ENCODE measurements at regions not wholly inside any gene's neighbourhood (a gene's known extent, or its start where the extent isn't known, plus 50 kb on each side); places are given as distances from the start of the nearest gene placed in this dataset.
A peak's percentile ranks its signal among the peaks of the same experiment; 100 is the strongest.

GRCh38 chr14:58797010-58797429 lies 159.3 kb downstream of the DACT1 start:
- Histone ChIP-seq H3F3A (ENCODE audit: low read depth) (no peaks in the 10 kb centered on the region), H2AFZ (replicated peaks) (no peak overlapping the region), H4K20me1 (ENCODE audit: low read depth) (no peaks in the 10 kb centered on the region), H3K4me2 (no peak overlapping the region), H3K4me3 (no peak overlapping the region), H3K36me3 (no peaks in the 10 kb centered on the region), H3K79me2 (ENCODE audit: low read depth) (no peaks in the 10 kb centered on the region), H3K9me3 (ENCODE audit: low read depth) (no peaks in the 10 kb centered on the region), H3K9ac (no peak overlapping the region), H3K27ac (no peak overlapping the region), H3K4me1 (no peaks in the 10 kb centered on the region), H3K27me3 (no peaks in the 10 kb centered on the region)
- Mint-ChIP-seq H3K9me3 (no peaks in the 10 kb centered on the region), H3K4me1 (peaks cover 4% of the 10 kb centered on the region), H3K27ac (no peak overlapping the region), H3K27me3 (ENCODE audit: insufficient read depth, low read depth) (peaks cover 2% of the 10 kb centered on the region), H3K4me3 (no peak overlapping the region), H3K36me3 (no peaks in the 10 kb centered on the region)
- peak; percentile 28 for DNase-seq (ENCODE audit: low spot score)
- TF ChIP-seq CTCF (IDR thresholded peaks at IDR 0.05): no peak
- no peak for TF ChIP-seq EZH2 (IDR thresholded peaks at IDR 0.05)

- Histone ChIP-seq H3K27me3 (no peaks in the 10 kb centered on the region), H3K27ac (no peak overlapping the region), H3K36me3 (no peaks in the 10 kb centered on the region), H3K4me2 (no peak overlapping the region), H3K4me1 (no peaks in the 10 kb centered on the region), H3F3A (ENCODE audit: low read depth) (no peaks in the 10 kb centered on the region), H3K4me3 (no peak overlapping the region), H3K9me3 (ENCODE audit: low read depth) (no peaks in the 10 kb centered on the region), H4K20me1 (ENCODE audit: low read depth) (no peaks in the 10 kb centered on the region), H3K79me2 (ENCODE audit: low read depth) (no peaks in the 10 kb centered on the region), H3K9ac (no peak overlapping the region), H2AFZ (replicated peaks) (no peak overlapping the region)
- Mint-ChIP-seq H3K9me3 (peaks cover 1% of the 10 kb centered on the region), H3K36me3 (no peaks in the 10 kb centered on the region), H3K27ac (no peak overlapping the region), H3K27me3 (ENCODE audit: insufficient read depth, low read depth) (peaks cover 2% of the 10 kb centered on the region), H3K4me3 (no peak overlapping the region), H3K4me1 (no peaks in the 10 kb centered on the region)
- TF ChIP-seq EZH2phosphoT487 (IDR thresholded peaks at IDR 0.05): no peak
- no peak for TF ChIP-seq EZH2 (IDR thresholded peaks at IDR 0.05)
- TF ChIP-seq CTCF (IDR thresholded peaks at IDR 0.05): no peak
- DNase-seq (ENCODE audit: low spot score): no peak
Observed at GRCh38 chr14:58798173-58798572, 160.4 kb downstream of the DACT1 start.

GRCh38 chr14:58801086-58801485 lies 163.3 kb downstream of the DACT1 start:
- H3K27ac Mint-ChIP-seq: no peak overlapping the region
- no peak overlapping the region for H3K4me3 Mint-ChIP-seq
- Histone ChIP-seq H2AFZ (replicated peaks) (no peak overlapping the region), H3K27ac (no peak overlapping the region), H3K9me3 (ENCODE audit: low read depth) (no peaks in the 10 kb centered on the region), H3K79me2 (ENCODE audit: low read depth) (no peaks in the 10 kb centered on the region), H4K20me1 (ENCODE audit: low read depth) (no peaks in the 10 kb centered on the region), H3K4me1 (no peaks in the 10 kb centered on the region), H3K4me2 (no peak overlapping the region), H3F3A (ENCODE audit: low read depth) (no peaks in the 10 kb centered on the region), H3K27me3 (no peaks in the 10 kb centered on the region), H3K36me3 (no peaks in the 10 kb centered on the region), H3K9ac (no peak overlapping the region), H3K4me3 (no peak overlapping the region)
- H3K9me3 Mint-ChIP-seq: peaks cover 4% of the 10 kb centered on the region
- H3K36me3 Mint-ChIP-seq: no peaks in the 10 kb centered on the region
- no peak for DNase-seq (ENCODE audit: low spot score)
- H3K4me1 Mint-ChIP-seq: no peaks in the 10 kb centered on the region
- no peaks in the 10 kb centered on the region for H3K27me3 Mint-ChIP-seq (ENCODE audit: insufficient read depth, low read depth)
- TF ChIP-seq EZH2 (IDR thresholded peaks at IDR 0.05): no peak
- TF ChIP-seq CTCF (IDR thresholded peaks at IDR 0.05): no peak
- no peak for TF ChIP-seq EZH2phosphoT487 (IDR thresholded peaks at IDR 0.05)

GRCh38 chr14:58805057-58805456 lies 167.3 kb downstream of the DACT1 start:
- H4K20me1 ChIP-seq (ENCODE audit: low read depth): no peaks in the 10 kb centered on the region
- TF ChIP-seq EZH2 (IDR thresholded peaks at IDR 0.05) (no peak), CTCF (IDR thresholded peaks at IDR 0.05) (no peak), EZH2phosphoT487 (IDR thresholded peaks at IDR 0.05) (no peak)
- peaks cover 3% of the 10 kb centered on the region for H3K27me3 Mint-ChIP-seq (ENCODE audit: insufficient read depth, low read depth)
- no peak for DNase-seq (ENCODE audit: low spot score)
- no peaks in the 10 kb centered on the region for H3K27me3 ChIP-seq
- H3K27ac Mint-ChIP-seq: no peak overlapping the region
- no peaks in the 10 kb centered on the region for H3K36me3 ChIP-seq
- no peaks in the 10 kb centered on the region for H3F3A ChIP-seq (ENCODE audit: low read depth)
- no peaks in the 10 kb centered on the region for H3K79me2 ChIP-seq (ENCODE audit: low read depth)
- no peaks in the 10 kb centered on the region for H3K36me3 Mint-ChIP-seq
- H3K9me3 ChIP-seq (ENCODE audit: low read depth): no peaks in the 10 kb centered on the region
- no peak overlapping the region for H3K9ac ChIP-seq
- H3K4me2 ChIP-seq: no peak overlapping the region
- H3K4me3 ChIP-seq: no peak overlapping the region
- H3K4me1 Mint-ChIP-seq: no peaks in the 10 kb centered on the region
- H3K4me3 Mint-ChIP-seq: no peak overlapping the region
- no peak overlapping the region for H2AFZ ChIP-seq (replicated peaks)
- H3K27ac ChIP-seq: no peak overlapping the region
- H3K9me3 Mint-ChIP-seq: peaks cover 4% of the 10 kb centered on the region
- no peaks in the 10 kb centered on the region for H3K4me1 ChIP-seq

Data from neural progenitor cell (in vitro differentiated cells).